Tibial nerve (tissue), 4 donors: ENCODE measurements at regions not wholly inside any gene's neighbourhood (a gene's known extent, or its start where the extent isn't known, plus 50 kb on each side); places are given as distances from the start of the nearest gene placed in this dataset.

Experiments used
- DNase-seq, 2 donors: peaks; one replicate each; pipeline ENCODE4 v3.0.0-alpha.2; 2019; ENCODE audit warnings: low spot score in 2 of 2
- H3K27ac ChIP-seq, 4 donors: fragments of 200-600 bp; sonication (generic) in 3 of 4; one replicate each; pipeline ENCODE4 v1.5.1; 2017 to 2019; ENCODE audit warnings: mild to moderate bottlenecking in 1 of 4
- H3K27me3 ChIP-seq, 2 donors: fragments of 200-600 bp; sonication (generic) in 1 of 2; one replicate each; pipeline versions ENCODE4 v1.5.1 to v1.6.0; 2017 to 2019
- H3K36me3 ChIP-seq, 3 donors: fragments of 200-600 bp; sonication (generic); one replicate each; pipeline ENCODE4 v1.5.1; 2018 to 2019
- H3K4me1 ChIP-seq, 4 donors: fragments of 200-600 bp; sonication (generic) in 3 of 4; one replicate each; pipeline ENCODE4 v1.5.1; 2017 to 2019
- H3K4me3 ChIP-seq, 4 donors: fragments of 200-600 bp; sonication (generic) in 3 of 4; one replicate each; pipeline ENCODE4 v1.5.1; 2017 to 2019; ENCODE audit warnings: mild to moderate bottlenecking in 1 of 4, moderate library complexity in 1 of 4
- H3K9me3 ChIP-seq, 4 donors: fragments of 200-600 bp; sonication (generic) in 3 of 4; one replicate each; pipeline ENCODE4 v1.5.1; 2017 to 2019
- CTCF ChIP-seq, 5 experiments: fragments of 200-600 bp in 3 of 5; fragments of 450-650 bp in 2 of 5; sonication (generic) in 3 of 5; IDR thresholded peaks; one replicate each; pipeline ENCODE4 v1.5.1; 2016 to 2019; ENCODE audit warnings: antibody characterized with exemption in 5 of 5, mild to moderate bottlenecking in 3 of 5, moderate library complexity in 2 of 5
- EP300 ChIP-seq, 2 donors: sonication (generic); formaldehyde crosslinking; IDR thresholded peaks; one replicate each; pipeline ENCODE4 v1.6.1; 2017; ENCODE audit warnings: antibody characterized with exemption in 2 of 2, mild to moderate bottlenecking in 1 of 2
- POLR2A ChIP-seq, 2 donors: fragments of 450-650 bp; IDR thresholded peaks; one replicate each; pipeline ENCODE4 v1.6.1; 2017; ENCODE audit warnings: antibody characterized with exemption in 2 of 2, mild to moderate bottlenecking in 2 of 2, moderate library complexity in 2 of 2
- WGBS, 2 donors: methylation state at CpG; one replicate each; pipeline ENCODE4 v1.1.5; 2018; 5-methylcytosine and 5-hydroxymethylcytosine counted together

- H3K9me3 ChIP-seq, result no peaks in the 10 kb centered on the region
- H3K36me3 ChIP-seq, result no peaks in the 10 kb centered on the region
- TF ChIP-seq POLR2A (IDR thresholded peaks at IDR 0.05), result no peak
- TF ChIP-seq EP300 (IDR thresholded peaks at IDR 0.05), result no peak
- no peak for TF ChIP-seq CTCF (IDR thresholded peaks at IDR 0.05)
- H3K27me3 ChIP-seq, result no peaks in the 10 kb centered on the region
- no peak for DNase-seq
- H3K4me1 ChIP-seq, result no peaks in the 10 kb centered on the region
- 48 to 63% methylated on average over 1 of the region's 1 CpG for WGBS, 2 donors
- no peak overlapping the region for H3K27ac ChIP-seq
- H3K4me3 ChIP-seq, result no peak overlapping the region
Measured at GRCh38 chr11:101810546-101810945, 104.3 kb upstream of the CEP126 start.

DNA sequence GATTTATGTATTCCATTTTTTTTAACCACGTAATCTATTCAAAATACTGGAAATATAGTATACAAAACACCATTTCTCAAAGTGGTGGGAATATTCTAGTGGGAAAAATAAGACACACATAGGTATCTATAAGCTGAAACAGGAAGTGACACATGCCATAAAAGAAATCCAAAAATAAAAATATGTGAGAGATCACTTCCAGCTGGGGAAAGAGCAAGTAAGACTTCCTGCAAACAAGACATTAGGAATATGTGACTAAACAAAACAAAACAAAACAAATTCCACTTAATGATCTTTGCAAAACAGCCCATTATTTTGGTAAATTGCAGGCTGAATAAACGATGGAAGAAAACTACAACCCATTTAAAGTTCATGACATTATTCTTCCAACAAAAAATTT is 107.3 kb upstream of the CEP126 start:
- H3K27me3 ChIP-seq, result no peaks in the 10 kb centered on the region
- H3K9me3 ChIP-seq, result no peaks in the 10 kb centered on the region
- 36 to 53% methylated on average over 2 of the region's 2 CpGs for WGBS, 2 donors
- no peak for TF ChIP-seq POLR2A (IDR thresholded peaks at IDR 0.05)
- no peak for TF ChIP-seq EP300 (IDR thresholded peaks at IDR 0.05)
- no peak for TF ChIP-seq CTCF (IDR thresholded peaks at IDR 0.05)
- no peaks in the 10 kb centered on the region for H3K4me1 ChIP-seq
- H3K36me3 ChIP-seq, result no peaks in the 10 kb centered on the region
- H3K4me3 ChIP-seq, result no peak overlapping the region
- no peak overlapping the region for H3K27ac ChIP-seq
- no peak for DNase-seq

DNA sequence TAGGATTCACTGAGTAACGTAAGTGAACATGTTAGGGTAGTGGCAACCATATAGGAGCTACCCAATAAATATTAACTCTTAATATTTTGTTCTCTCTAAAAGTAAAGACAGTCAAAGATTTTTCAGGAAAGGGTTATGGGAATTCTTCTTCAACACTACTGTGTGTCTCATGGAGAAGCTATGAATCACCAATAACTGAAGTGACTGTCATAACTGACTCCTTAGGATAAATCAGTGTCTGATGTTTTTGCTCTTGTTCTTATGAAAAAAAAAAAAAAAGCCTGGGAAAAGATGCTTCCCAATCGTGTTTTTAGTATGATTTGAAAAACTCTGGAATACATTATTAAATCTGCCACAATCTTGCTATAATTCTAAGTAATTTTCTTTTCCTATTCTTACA is 111.2 kb upstream of the CEP126 start:
- 65 to 69% methylated on average over 2 of the region's 2 CpGs for WGBS, 2 donors
- TF ChIP-seq EP300 (IDR thresholded peaks at IDR 0.05) (no peak), CTCF (IDR thresholded peaks at IDR 0.05) (no peak), POLR2A (IDR thresholded peaks at IDR 0.05) (no peak)
- no peaks in the 10 kb centered on the region for H3K9me3 ChIP-seq

DNA sequence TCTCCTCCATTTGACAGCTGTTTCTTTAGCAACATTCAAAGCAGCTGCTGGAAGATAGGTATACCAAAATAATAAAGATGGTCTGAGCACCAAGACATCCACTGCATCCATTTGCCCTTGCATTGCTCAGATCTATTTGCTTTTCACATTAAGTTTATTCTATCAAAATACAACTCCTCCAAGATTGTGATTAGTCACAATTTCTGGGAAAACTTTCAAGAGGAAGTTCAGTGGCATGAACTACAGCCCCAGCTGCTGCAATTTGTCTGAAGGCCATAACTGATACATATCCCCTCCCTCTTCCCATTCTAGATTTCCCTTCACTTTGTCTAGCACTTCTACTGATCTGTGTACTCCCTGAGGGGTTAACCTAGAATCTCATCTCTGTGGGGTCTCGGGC is 117.5 kb upstream of the CEP126 start:
- TF ChIP-seq POLR2A (IDR thresholded peaks at IDR 0.05), result no peak
- no peak for TF ChIP-seq CTCF (IDR thresholded peaks at IDR 0.05)
- no peak for TF ChIP-seq EP300 (IDR thresholded peaks at IDR 0.05)
- Histone ChIP-seq H3K27me3 (no peaks in the 10 kb centered on the region), H3K4me3 (no peak overlapping the region), H3K36me3 (no peaks in the 10 kb centered on the region), H3K4me1 (no peaks in the 10 kb centered on the region), H3K27ac (no peak overlapping the region), H3K9me3 (no peaks in the 10 kb centered on the region)
- 71 to 72% methylated on average over 1 of the region's 1 CpG for WGBS, 2 donors
- DNase-seq, result no peak

More for the DNA sequence above, 111.2 kb upstream of the CEP126 start:
- no peak for DNase-seq
- no peaks in the 10 kb centered on the region for H3K27me3 ChIP-seq
- H3K4me3 ChIP-seq, result no peak overlapping the region
- H3K36me3 ChIP-seq, result no peaks in the 10 kb centered on the region
- no peaks in the 10 kb centered on the region for H3K4me1 ChIP-seq
- no peak overlapping the region for H3K27ac ChIP-seq

- TF ChIP-seq CTCF (IDR thresholded peaks at IDR 0.05) (no peak), POLR2A (IDR thresholded peaks at IDR 0.05) (no peak), EP300 (IDR thresholded peaks at IDR 0.05) (no peak)
- 73 to 76% methylated on average over 2 of the region's 2 CpGs for WGBS, 2 donors
Measured at GRCh38 chr11:101792814-101793213, 122.0 kb upstream of the CEP126 start.

More at GRCh38 chr11:101792814-101793213, 122.0 kb upstream of the CEP126 start:
- no peak for DNase-seq
- H3K27me3 ChIP-seq, result no peaks in the 10 kb centered on the region
- H3K4me3 ChIP-seq, result no peak overlapping the region
- H3K27ac ChIP-seq, result no peak overlapping the region
- H3K36me3 ChIP-seq, result no peaks in the 10 kb centered on the region
- H3K9me3 ChIP-seq, result peaks cover 0 to 3% (median 0%) of the 10 kb centered on the region in 4 donors
- no peaks in the 10 kb centered on the region for H3K4me1 ChIP-seq
